ENCODE measurements at regions not wholly inside any gene's neighbourhood (a gene's known extent, or its start where the extent isn't known, plus 50 kb on each side); places are given as distances from the start of the nearest gene placed in this dataset.

DNA sequence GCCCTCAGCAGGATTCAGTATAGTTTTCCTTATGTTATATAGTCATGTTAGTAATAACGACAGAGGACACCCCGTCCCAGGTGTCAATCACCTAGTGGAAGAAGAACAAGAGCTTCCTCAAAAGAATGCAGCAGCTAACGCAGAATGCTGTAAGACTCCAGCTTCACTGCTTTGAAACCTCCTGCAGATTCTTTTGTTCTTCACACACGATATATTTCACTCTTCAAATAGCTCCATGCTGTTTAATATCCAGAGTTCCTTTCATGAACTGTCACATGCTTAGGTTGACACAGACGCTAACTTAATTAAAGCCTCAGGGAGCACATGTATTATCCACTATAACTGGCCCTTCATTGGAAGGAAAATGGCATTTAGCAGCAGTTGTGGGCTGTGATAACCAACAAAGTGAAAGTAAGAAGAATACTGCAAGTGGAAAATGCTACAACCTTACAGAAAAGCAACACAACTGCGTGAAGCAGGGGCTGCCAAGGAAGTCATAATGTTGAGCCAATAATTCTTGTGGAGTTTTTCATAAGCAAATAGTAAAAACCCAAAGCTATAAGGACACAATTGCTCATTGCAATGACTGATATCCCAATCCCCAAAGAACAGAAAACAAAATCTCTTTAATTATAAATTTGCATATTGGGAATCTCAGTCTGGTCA, 387.5 kb downstream of the PLK2 start:
- TF ChIP-seq GATA3 (IDR thresholded peaks at IDR 0.05; ENCODE audit: low read depth, low read length) (no peak), GATA2 (IDR thresholded peaks at IDR 0.05; ENCODE audit: low read depth, low read length) (no peak)
